K562 (cell line): ENCODE measurements at regions not wholly inside any gene's neighbourhood (a gene's known extent, or its start where the extent isn't known, plus 50 kb on each side); places are given as distances from the start of the nearest gene placed in this dataset.

ENCODE experiments used
- ATAC-seq: fragments of 200-7000 bp; cut with Tn5 transposase; 3 replicates; pipeline ENCODE4 v1.9.1; 2020; ENCODE audit warnings: moderate library complexity
- BruUV-seq: library from RNA; stranded (reverse); fragments of 400-500 nt; replicated peaks from 2 replicates; lab custom pipeline; 2021; lab: Mats Ljungman, UMichigan
- CTCF ChIA-PET: fragments of 300-600 bp; formaldehyde crosslinking; extraction: SDS; loops from one replicate; lab custom pipeline; 2021; ENCODE audit warnings: low intra/inter-chr PET ratio; lab: Yijun Ruan, JAX
- POLR2A ChIA-PET: fragments of 300-600, 350-650 bp; sonication (Branson Sonifier 250); formaldehyde crosslinking; extraction: SDS; loops from one replicate; lab custom pipeline; 2021; ENCODE audit warnings: antibody characterized with exemption, inconsistent platforms; lab: Yijun Ruan, JAX
- DNase-seq, 4 experiments: peaks; one replicate each; pipeline versions ENCODE4 v3.0.0 to v3.0.0-alpha.2; 2011 to 2018; ENCODE audit warnings: low spot score in 3 of 4, mixed read lengths in 3 of 4; ENCODE audit errors: extremely low read depth in 1 of 4
- FAIRE-seq: peaks from 2 replicates; lab custom pipeline; 2011; peaks lifted over from hg19 to GRCh38; lab: Jason Lieb, UNC
- H2AFZ ChIP-seq: 2 replicates; pipeline ENCODE4 v1.6.0; 2011; ENCODE audit warnings: low read depth, low read length, control low read depth, inconsistent platforms
- H3K27ac ChIP-seq: fragments of 200-600 bp; 3 replicates; pipeline ENCODE4 v1.8.0; 2011; ENCODE audit warnings: low read depth, mild to moderate bottlenecking, control low read depth, inconsistent platforms, low read length, moderate library complexity, mixed read lengths; ENCODE audit errors: extremely low read depth
- H3K27me3 ChIP-seq, 2 experiments: fragments of 300-600 bp in 1 of 2; 2 replicates in 1 of 2; 3 replicates in 1 of 2; pipeline versions ENCODE4 v1.6.0 to v1.8.0; 2011; ENCODE audit warnings: inconsistent platforms in 2 of 2, low read length in 2 of 2, mild to moderate bottlenecking in 1 of 2, mixed read lengths in 1 of 2, moderate library complexity in 1 of 2; ENCODE audit not compliant: control insufficient read depth in 2 of 2, insufficient read depth in 2 of 2
- H3K36me3 ChIP-seq: fragments of 300-600 bp; 3 replicates; pipeline ENCODE4 v1.8.0; 2011; ENCODE audit warnings: mild to moderate bottlenecking, low read length, inconsistent platforms; ENCODE audit not compliant: control insufficient read depth, insufficient read depth
- H3K4me1 ChIP-seq, 2 experiments: fragments of 200-600 bp in 1 of 2; replicated peaks in 1 of 2; 2 replicates in 1 of 2; 3 replicates in 1 of 2; pipeline versions ENCODE4 v1.5.1 to v1.8.0; 2011; ENCODE audit warnings: inconsistent platforms in 2 of 2, low read length in 2 of 2, mild to moderate bottlenecking in 1 of 2, mixed read lengths in 1 of 2, moderate library complexity in 1 of 2; ENCODE audit not compliant: control insufficient read depth in 2 of 2, insufficient read depth in 2 of 2
- H3K4me2 ChIP-seq: 2 replicates; pipeline ENCODE4 v1.6.1; 2011; ENCODE audit warnings: low read length, control low read depth, inconsistent platforms, mixed read lengths; ENCODE audit not compliant: insufficient read depth
- H3K4me3 ChIP-seq: fragments of 200-600 bp; sonication (generic), shearing (Covaris generic); 2 replicates; pipeline ENCODE4 v1.5.1; 2016; ENCODE audit warnings: control low read depth, inconsistent platforms
- H3K79me2 ChIP-seq: fragments of 200-600 bp; 3 replicates; pipeline ENCODE4 v1.8.0; 2011; ENCODE audit warnings: low read length, inconsistent platforms; ENCODE audit not compliant: control insufficient read depth, insufficient read depth
- H3K9ac ChIP-seq, 2 experiments: 2 replicates each; pipeline versions ENCODE4 v1.6.0 to v1.6.1; 2011; ENCODE audit warnings: low read depth in 2 of 2, low read length in 2 of 2, control low read depth in 1 of 2, inconsistent platforms in 1 of 2, mild to moderate bottlenecking in 1 of 2, mixed read lengths in 1 of 2; ENCODE audit not compliant: insufficient read depth in 1 of 2
- H3K9me1 ChIP-seq: one replicate; pipeline ENCODE4 v1.6.0; 2011; ENCODE audit warnings: inconsistent platforms, mild to moderate bottlenecking, low read length, moderate library complexity; ENCODE audit not compliant: control insufficient read depth, insufficient read depth
- H3K9me3 ChIP-seq: replicated peaks from 2 replicates; pipeline ENCODE4 v1.5.1; 2011; ENCODE audit warnings: low read depth, low read length, inconsistent platforms; ENCODE audit not compliant: control insufficient read depth, insufficient read depth
- H4K20me1 ChIP-seq: replicated peaks from 2 replicates; pipeline ENCODE4 v1.6.1; 2011; ENCODE audit warnings: low read length, inconsistent platforms, mixed read lengths; ENCODE audit not compliant: control insufficient read depth, insufficient read depth
- BACH1 ChIP-seq: fragments of 200-800 bp; sonication (Bioruptor generic); IDR thresholded peaks from 2 replicates; pipeline ENCODE4 v1.6.1; 2016; ENCODE audit warnings: missing genetic modification characterization, missing compliant biosample characterization
- BRCA1 ChIP-seq, 2 experiments: fragments of 450-650 bp in 1 of 2; sonication (generic) in 1 of 2; formaldehyde crosslinking in 1 of 2; IDR thresholded peaks; 2 replicates each; pipeline versions ENCODE4 v1.5.0 to v1.6.1; 2017 to 2020; ENCODE audit warnings: mild to moderate bottlenecking in 1 of 2, missing genetic modification reagents in 1 of 2
- C11orf30 ChIP-seq: fragments of 450-650 bp; IDR thresholded peaks from 2 replicates; pipeline ENCODE4 v1.6.1; 2016; ENCODE audit warnings: low read depth, mild to moderate bottlenecking
- CREM ChIP-seq: IDR thresholded peaks from 2 replicates; pipeline ENCODE4 v1.6.1; 2014; ENCODE audit warnings: antibody characterized with exemption, low read depth
- ELF1 ChIP-seq: fragments of 200-800 bp; sonication (Bioruptor generic); IDR thresholded peaks from 2 replicates; pipeline ENCODE4 v1.6.1; 2016; ENCODE audit warnings: missing genetic modification characterization, missing compliant biosample characterization
- HCFC1 ChIP-seq: IDR thresholded peaks from 2 replicates; pipeline ENCODE4 v1.6.1; 2012; ENCODE audit warnings: low read depth, low read length, improper control_type of control experiment
- OTX1 ChIP-seq: fragments of 450-650 bp; formaldehyde crosslinking; IDR thresholded peaks from 2 replicates; pipeline ENCODE4 v1.4.0; 2022; ENCODE audit warnings: mild to moderate bottlenecking
- SAFB2 ChIP-seq: fragments of 200-400 bp; formaldehyde crosslinking; IDR thresholded peaks from 2 replicates; pipeline ENCODE4 v1.6.1; 2018; ENCODE audit warnings: borderline replicate concordance, low read length, low read depth, moderate library complexity; ENCODE audit not compliant: severe bottlenecking
- ZZZ3 ChIP-seq: fragments of 450-650 bp; IDR thresholded peaks from 2 replicates; pipeline ENCODE4 v1.6.1; 2016; ENCODE audit warnings: antibody characterized with exemption, mild to moderate bottlenecking, moderate library complexity
- WGBS: fragments of 100-300 bp; shearing (Covaris generic); methylation state at CpG from one replicate; pipeline ENCODE4 v1.1.6; 2016; ENCODE audit warnings: low coverage, mixed read lengths; ENCODE audit not compliant: insufficient coverage; ENCODE audit errors: missing lambda C conversion rate; 5-methylcytosine and 5-hydroxymethylcytosine counted together
- in situ Hi-C: fragments of 300-500 bp; cut with MboI; formaldehyde crosslinking; loops from 4 replicates; pipeline ENCODE4 v1.15.0; 2018; ENCODE audit warnings: inconsistent platforms, mixed read lengths
- intact Hi-C: fragments of 100-400 bp; cut with micrococcal nuclease; formaldehyde crosslinking; loops from 2 replicates; pipeline ENCODE4 v1.14.2; 2022

GRCh38 chr20:60786686-60787217, 465.3 kb upstream of the CDH4 start:
- WGBS: 0% methylated on average over 2 of the region's 4 CpGs
- Histone ChIP-seq H3K4me3 (no peak overlapping the region), H3K36me3 (no peaks in the 10 kb centered on the region), H3K27ac (no peak overlapping the region), H2AFZ (no peak overlapping the region), H3K9me3 (no peaks in the 10 kb centered on the region), H3K27me3 (no peaks in the 10 kb centered on the region), H3K79me2 (no peaks in the 10 kb centered on the region), H4K20me1 (no peaks in the 10 kb centered on the region; the same call in 1 of the 2 replicates), H3K9ac (no peak overlapping the region), H3K4me1 (no peaks in the 10 kb centered on the region), H3K9me1 (no peaks in the 10 kb centered on the region), H3K4me2 (no peak overlapping the region)
- BruUV-seq: no TSS peak
- intact Hi-C loops (no loop called here), in situ Hi-C loops (no loop called here)
- FAIRE-seq: no peak
- TF ChIP-seq BRCA1 (IDR thresholded peaks at IDR 0.05) (no peak), BRCA1 (CRISPR knock-in tag; IDR thresholded peaks at IDR 0.05) (no peak), HCFC1 (no peak), OTX1 (no peak), ZZZ3 (no peak), C11orf30 (no peak), ELF1 (tag) (no peak), CREM (no peak), SAFB2 (no peak), BACH1 (tag) (no peak)
- DNase-seq: no peak
- ChIA-PET POLR2A (no interaction called here), CTCF (no interaction called here)
- no peak for ATAC-seq
